ENCODE measurements at regions not wholly inside any gene's neighbourhood (a gene's known extent, or its start where the extent isn't known, plus 50 kb on each side); places are given as distances from the start of the nearest gene placed in this dataset.

DNA sequence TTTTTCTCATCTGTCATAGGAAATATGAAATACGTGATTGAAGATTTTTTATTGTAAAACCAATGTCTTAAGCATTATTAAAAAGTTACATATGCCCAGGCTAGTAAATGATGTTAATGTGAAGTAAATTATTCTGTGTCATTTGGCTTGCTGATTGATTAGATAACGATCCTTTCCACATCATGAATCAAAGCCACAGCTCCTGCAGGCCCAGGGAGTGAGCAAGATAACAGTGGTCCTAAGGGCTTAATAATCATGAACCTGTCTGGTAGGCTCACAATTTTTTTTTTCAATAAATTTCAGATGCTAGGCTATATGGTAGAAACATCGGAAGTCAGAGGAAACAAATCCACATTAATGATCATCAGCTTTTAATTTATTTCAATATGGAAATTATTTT, 269.0 kb upstream of the SLC10A2 start:
- no peak overlapping the region for H3K9ac ChIP-seq (ENCODE audit: low read length)
- H3K9me3 ChIP-seq (ENCODE audit: control insufficient read depth in 1 of 2, insufficient read depth in 1 of 2, low read depth in 1 of 2, low read length in 2 of 2) = no peaks in the 10 kb centered on the region; a peak in 1 of 4 replicates
- no peaks in the 10 kb centered on the region for H4K20me1 ChIP-seq (ENCODE audit: insufficient read depth)
- H2AFZ ChIP-seq (ENCODE audit: low read depth, low read length, poor library complexity, severe bottlenecking) = no peak overlapping the region
- no peaks in the 10 kb centered on the region for H3K9me2 ChIP-seq (ENCODE audit: insufficient read depth)
- H3K27ac ChIP-seq (ENCODE audit: low read depth, low read length) = no peak overlapping the region
- no peak for TF ChIP-seq RAD21 (IDR thresholded peaks at IDR 0.05; ENCODE audit: low read depth)
- TF ChIP-seq JUND (IDR thresholded peaks at IDR 0.05) = no peak
- TF ChIP-seq, protein P1, sequence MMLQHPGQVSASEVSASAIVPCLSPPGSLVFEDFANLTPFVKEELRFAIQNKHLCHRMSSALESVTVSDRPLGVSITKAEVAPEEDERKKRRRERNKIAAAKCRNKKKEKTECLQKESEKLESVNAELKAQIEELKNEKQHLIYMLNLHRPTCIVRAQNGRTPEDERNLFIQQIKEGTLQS (IDR thresholded peaks at IDR 0.05) = no peak
- no peak for TF ChIP-seq ZFX (IDR thresholded peaks at IDR 0.05)
- no peak for TF ChIP-seq SIN3A (IDR thresholded peaks at IDR 0.05; ENCODE audit: low read depth)
- TF ChIP-seq ZNF274 (IDR thresholded peaks at IDR 0.05; ENCODE audit: low read depth, low read length) = no peak
- no peak for TF ChIP-seq TCF7L2 (IDR thresholded peaks at IDR 0.05; ENCODE audit: borderline replicate concordance, extremely low read depth, insufficient read depth, insufficient read length)
- no peak for TF ChIP-seq YY1 (IDR thresholded peaks at IDR 0.05; ENCODE audit: extremely low read depth, insufficient replicate concordance, low read depth, low read length)
- TF ChIP-seq SRF (IDR thresholded peaks at IDR 0.05; ENCODE audit: low read depth) = no peak
- TF ChIP-seq EGR1 (IDR thresholded peaks at IDR 0.05; ENCODE audit: low read depth) = no peak
- TF ChIP-seq, protein P2, sequence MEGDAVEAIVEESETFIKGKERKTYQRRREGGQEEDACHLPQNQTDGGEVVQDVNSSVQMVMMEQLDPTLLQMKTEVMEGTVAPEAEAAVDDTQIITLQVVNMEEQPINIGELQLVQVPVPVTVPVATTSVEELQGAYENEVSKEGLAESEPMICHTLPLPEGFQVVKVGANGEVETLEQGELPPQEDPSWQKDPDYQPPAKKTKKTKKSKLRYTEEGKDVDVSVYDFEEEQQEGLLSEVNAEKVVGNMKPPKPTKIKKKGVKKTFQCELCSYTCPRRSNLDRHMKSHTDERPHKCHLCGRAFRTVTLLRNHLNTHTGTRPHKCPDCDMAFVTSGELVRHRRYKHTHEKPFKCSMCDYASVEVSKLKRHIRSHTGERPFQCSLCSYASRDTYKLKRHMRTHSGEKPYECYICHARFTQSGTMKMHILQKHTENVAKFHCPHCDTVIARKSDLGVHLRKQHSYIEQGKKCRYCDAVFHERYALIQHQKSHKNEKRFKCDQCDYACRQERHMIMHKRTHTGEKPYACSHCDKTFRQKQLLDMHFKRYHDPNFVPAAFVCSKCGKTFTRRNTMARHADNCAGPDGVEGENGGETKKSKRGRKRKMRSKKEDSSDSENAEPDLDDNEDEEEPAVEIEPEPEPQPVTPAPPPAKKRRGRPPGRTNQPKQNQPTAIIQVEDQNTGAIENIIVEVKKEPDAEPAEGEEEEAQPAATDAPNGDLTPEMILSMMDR (IDR thresholded peaks at IDR 0.05 in 2 of 3, conservative IDR thresholded peaks at IDR 0.05 in 1 of 3; ENCODE audit: borderline replicate concordance in 1 of 3, insufficient read depth in 1 of 3, low read depth in 2 of 3, low read length in 2 of 3) = no peak
- TF ChIP-seq, protein P3, sequence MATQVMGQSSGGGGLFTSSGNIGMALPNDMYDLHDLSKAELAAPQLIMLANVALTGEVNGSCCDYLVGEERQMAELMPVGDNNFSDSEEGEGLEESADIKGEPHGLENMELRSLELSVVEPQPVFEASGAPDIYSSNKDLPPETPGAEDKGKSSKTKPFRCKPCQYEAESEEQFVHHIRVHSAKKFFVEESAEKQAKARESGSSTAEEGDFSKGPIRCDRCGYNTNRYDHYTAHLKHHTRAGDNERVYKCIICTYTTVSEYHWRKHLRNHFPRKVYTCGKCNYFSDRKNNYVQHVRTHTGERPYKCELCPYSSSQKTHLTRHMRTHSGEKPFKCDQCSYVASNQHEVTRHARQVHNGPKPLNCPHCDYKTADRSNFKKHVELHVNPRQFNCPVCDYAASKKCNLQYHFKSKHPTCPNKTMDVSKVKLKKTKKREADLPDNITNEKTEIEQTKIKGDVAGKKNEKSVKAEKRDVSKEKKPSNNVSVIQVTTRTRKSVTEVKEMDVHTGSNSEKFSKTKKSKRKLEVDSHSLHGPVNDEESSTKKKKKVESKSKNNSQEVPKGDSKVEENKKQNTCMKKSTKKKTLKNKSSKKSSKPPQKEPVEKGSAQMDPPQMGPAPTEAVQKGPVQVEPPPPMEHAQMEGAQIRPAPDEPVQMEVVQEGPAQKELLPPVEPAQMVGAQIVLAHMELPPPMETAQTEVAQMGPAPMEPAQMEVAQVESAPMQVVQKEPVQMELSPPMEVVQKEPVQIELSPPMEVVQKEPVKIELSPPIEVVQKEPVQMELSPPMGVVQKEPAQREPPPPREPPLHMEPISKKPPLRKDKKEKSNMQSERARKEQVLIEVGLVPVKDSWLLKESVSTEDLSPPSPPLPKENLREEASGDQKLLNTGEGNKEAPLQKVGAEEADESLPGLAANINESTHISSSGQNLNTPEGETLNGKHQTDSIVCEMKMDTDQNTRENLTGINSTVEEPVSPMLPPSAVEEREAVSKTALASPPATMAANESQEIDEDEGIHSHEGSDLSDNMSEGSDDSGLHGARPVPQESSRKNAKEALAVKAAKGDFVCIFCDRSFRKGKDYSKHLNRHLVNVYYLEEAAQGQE (IDR thresholded peaks at IDR 0.05; ENCODE audit: low read depth) = no peak
- no peak for TF ChIP-seq ELF1 (IDR thresholded peaks at IDR 0.05; ENCODE audit: borderline replicate concordance, low read depth)
- TF ChIP-seq, protein P4, sequence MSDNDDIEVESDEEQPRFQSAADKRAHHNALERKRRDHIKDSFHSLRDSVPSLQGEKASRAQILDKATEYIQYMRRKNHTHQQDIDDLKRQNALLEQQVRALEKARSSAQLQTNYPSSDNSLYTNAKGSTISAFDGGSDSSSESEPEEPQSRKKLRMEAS (IDR thresholded peaks at IDR 0.05) = no peak
- no peak overlapping the region for H3K4me3 ChIP-seq (replicated peaks in 1 of 2; ENCODE audit: low read depth in 1 of 2, low read length in 2 of 2)
- no peaks in the 10 kb centered on the region for H3K79me2 ChIP-seq (ENCODE audit: insufficient read depth, low read length)
- RAD21 ChIA-PET (ENCODE audit: low non-redundant PET in 1 of 2, low total read pairs in 2 of 2, uncharacterized antibody in 2 of 2, unreplicated experiment in 2 of 2) = no interaction called here
- BruUV-seq (replicated peaks) = no TSS peak
- H3K36me3 ChIP-seq (ENCODE audit: control insufficient read depth in 1 of 2, insufficient read depth in 2 of 2, low read length in 2 of 2) = no peaks in the 10 kb centered on the region
- no peaks in the 10 kb centered on the region for H3K27me3 ChIP-seq (ENCODE audit: insufficient read depth, low read length)
- POLR2A ChIA-PET = no interaction called here
- ATAC-seq (no peak), DNase-seq (ENCODE audit: low read depth, low spot score) (no peak)
- intact Hi-C loops (cut with micrococcal nuclease) = no loop called here
- H3K4me2 ChIP-seq (ENCODE audit: low read length) = no peak overlapping the region
- no peaks in the 10 kb centered on the region for H3K4me1 ChIP-seq (ENCODE audit: control insufficient read depth in 1 of 2, insufficient read depth in 2 of 2, low read length in 2 of 2)
- CTCF ChIA-PET = no interaction called here

All from HCT116 (cell line).